Activated CD4-positive, alpha-beta T cell treated with anti-CD3 and anti-CD28 coated beads, Interleukin-2, amount 50 U/mL, for 48 hours (primary cell): ENCODE measurements at regions not wholly inside any gene's neighbourhood (a gene's known extent, or its start where the extent isn't known, plus 50 kb on each side); places are given as distances from the start of the nearest gene placed in this dataset.
"Not testable (repeated sequence)": the region's sequence is repeated elsewhere in the genome, so short reads cannot be mapped to it uniquely, and the experiment has no call there.

Source experiments
- DNase-seq, 2 experiments: peaks; one replicate each; pipeline ENCODE4 v3.0.0-alpha.2; 2020

- DNase-seq, result no peak
Observed at GRCh38 chr5:33161421-33161820, 279.3 kb upstream of the TARS1 start.

- no peak for DNase-seq
Observed at GRCh38 chr5:33162057-33162456, 278.7 kb upstream of the TARS1 start.

- DNase-seq, result no peak
Observed at GRCh38 chr5:33166522-33166921, 274.2 kb upstream of the TARS1 start.

- DNase-seq, result no peak
Observed at GRCh38 chr5:33166948-33167347, 273.8 kb upstream of the TARS1 start.

GRCh38 chr5:33167541-33167940 is 273.2 kb upstream of the TARS1 start:
- no peak for DNase-seq

GRCh38 chr5:33170411-33170810 is 270.4 kb upstream of the TARS1 start:
- no peak for DNase-seq

GRCh38 chr5:33174383-33174782 is 266.4 kb upstream of the TARS1 start:
- DNase-seq, result no peak

GRCh38 chr5:33179301-33179700 is 261.5 kb upstream of the TARS1 start:
- no peak for DNase-seq

GRCh38 chr5:33180900-33181299 is 259.9 kb upstream of the TARS1 start:
- no peak for DNase-seq

GRCh38 chr5:33182986-33183385 is 257.8 kb upstream of the TARS1 start:
- no peak for DNase-seq

GRCh38 chr5:33184367-33184766 is 256.4 kb upstream of the TARS1 start:
- no peak for DNase-seq

- no peak for DNase-seq
Observed at GRCh38 chr5:33188089-33188488, 252.7 kb upstream of the TARS1 start.

GRCh38 chr5:33194914-33195313 is 245.9 kb upstream of the TARS1 start:
- no peak for DNase-seq

GRCh38 chr5:33195431-33196165 is 245.2 kb upstream of the TARS1 start:
- DNase-seq, result no peak

- no peak for DNase-seq
Observed at GRCh38 chr5:33198836-33199235, 241.9 kb upstream of the TARS1 start.

- DNase-seq, result no peak
Observed at GRCh38 chr5:33203931-33204330, 236.8 kb upstream of the TARS1 start.

- DNase-seq, result no peak
Observed at GRCh38 chr5:33205079-33205478, 235.7 kb upstream of the TARS1 start.

GRCh38 chr5:33205727-33206410 is 234.9 kb upstream of the TARS1 start:
- no peak for DNase-seq

GRCh38 chr5:33206962-33207506 is 233.7 kb upstream of the TARS1 start:
- no peak for DNase-seq

GRCh38 chr5:33209252-33209651 is 231.5 kb upstream of the TARS1 start:
- no peak for DNase-seq

- DNase-seq, result not testable (repeated sequence)
Observed at GRCh38 chr5:33210221-33210620, 230.5 kb upstream of the TARS1 start.

GRCh38 chr5:33210978-33211377 is 229.8 kb upstream of the TARS1 start:
- no peak for DNase-seq

- DNase-seq, result no peak
Observed at GRCh38 chr5:33212439-33212838, 228.3 kb upstream of the TARS1 start.

GRCh38 chr5:33212900-33213299 is 227.9 kb upstream of the TARS1 start:
- no peak for DNase-seq
